ENCODE measurements at regions not wholly inside any gene's neighbourhood (a gene's known extent, or its start where the extent isn't known, plus 50 kb on each side); places are given as distances from the start of the nearest gene placed in this dataset.

GRCh38 chr2:207276858-207277257, 111.1 kb upstream of the KLF7 start:
- H3K36me3 ChIP-seq (ENCODE audit: control insufficient read depth, insufficient read depth, low read length), result no peaks in the 10 kb centered on the region
- no peak overlapping the region for H3K27ac ChIP-seq (ENCODE audit: low read depth, low read length, severe bottlenecking)
- H3K4me1 ChIP-seq (ENCODE audit: control insufficient read depth, insufficient read depth, low read length, poor library complexity, severe bottlenecking), result no peaks in the 10 kb centered on the region
- no peak overlapping the region for H3K4me3 ChIP-seq (ENCODE audit: extremely low read depth, insufficient read depth, low read length, poor library complexity, severe bottlenecking)
- H3K9me3 ChIP-seq (ENCODE audit: control insufficient read depth, low read length), result peaks cover 7% of the 10 kb centered on the region
- WGBS, 2 experiments (ENCODE audit: insufficient coverage in 2 of 2), result 89 to 100% methylated on average over 1 of the region's 3 CpGs

GRCh38 chr2:207279520-207279919, 113.8 kb upstream of the KLF7 start:
- H3K9me3 ChIP-seq (ENCODE audit: control insufficient read depth, low read length), result peaks cover 8% of the 10 kb centered on the region
- no CpG with 5 or more reads among the region's 2 CpGs for WGBS, 2 experiments (ENCODE audit: insufficient coverage in 2 of 2)
- H3K4me3 ChIP-seq (ENCODE audit: extremely low read depth, insufficient read depth, low read length, poor library complexity, severe bottlenecking), result no peak overlapping the region
- H3K27ac ChIP-seq (ENCODE audit: low read depth, low read length, severe bottlenecking), result no peak overlapping the region
- H3K36me3 ChIP-seq (ENCODE audit: control insufficient read depth, insufficient read depth, low read length), result no peaks in the 10 kb centered on the region
- no peaks in the 10 kb centered on the region for H3K4me1 ChIP-seq (ENCODE audit: control insufficient read depth, insufficient read depth, low read length, poor library complexity, severe bottlenecking)

GRCh38 chr2:207281436-207281835, 115.7 kb upstream of the KLF7 start:
- Histone ChIP-seq H3K27ac (ENCODE audit: low read depth, low read length, severe bottlenecking) (no peak overlapping the region), H3K4me1 (ENCODE audit: control insufficient read depth, insufficient read depth, low read length, poor library complexity, severe bottlenecking) (no peaks in the 10 kb centered on the region), H3K4me3 (ENCODE audit: extremely low read depth, insufficient read depth, low read length, poor library complexity, severe bottlenecking) (no peak overlapping the region), H3K9me3 (ENCODE audit: control insufficient read depth, low read length) (peaks cover 8% of the 10 kb centered on the region), H3K36me3 (ENCODE audit: control insufficient read depth, insufficient read depth, low read length) (no peaks in the 10 kb centered on the region)
- 84 to 95% methylated on average over 2 to 3 of the region's 6 CpGs for WGBS, 2 experiments (ENCODE audit: insufficient coverage in 2 of 2)

GRCh38 chr2:207282916-207283315, 117.2 kb upstream of the KLF7 start:
- H3K36me3 ChIP-seq (ENCODE audit: control insufficient read depth, insufficient read depth, low read length), result no peaks in the 10 kb centered on the region
- H3K9me3 ChIP-seq (ENCODE audit: control insufficient read depth, low read length), result peaks cover 8% of the 10 kb centered on the region
- H3K4me1 ChIP-seq (ENCODE audit: control insufficient read depth, insufficient read depth, low read length, poor library complexity, severe bottlenecking), result no peaks in the 10 kb centered on the region
- H3K27ac ChIP-seq (ENCODE audit: low read depth, low read length, severe bottlenecking), result no peak overlapping the region
- no peak overlapping the region for H3K4me3 ChIP-seq (ENCODE audit: extremely low read depth, insufficient read depth, low read length, poor library complexity, severe bottlenecking)

- 80 to 82% methylated on average over 1 of the region's 1 CpG for WGBS, 2 experiments (ENCODE audit: insufficient coverage in 2 of 2)
- Histone ChIP-seq H3K9me3 (ENCODE audit: control insufficient read depth, low read length) (peaks cover 8% of the 10 kb centered on the region), H3K4me1 (ENCODE audit: control insufficient read depth, insufficient read depth, low read length, poor library complexity, severe bottlenecking) (no peaks in the 10 kb centered on the region), H3K27ac (ENCODE audit: low read depth, low read length, severe bottlenecking) (no peak overlapping the region), H3K36me3 (ENCODE audit: control insufficient read depth, insufficient read depth, low read length) (no peaks in the 10 kb centered on the region), H3K4me3 (ENCODE audit: extremely low read depth, insufficient read depth, low read length, poor library complexity, severe bottlenecking) (no peak overlapping the region)
Measured at GRCh38 chr2:207283356-207283755, 117.6 kb upstream of the KLF7 start.

GRCh38 chr2:207284556-207285472, 119.1 kb upstream of the KLF7 start:
- H3K4me3 ChIP-seq (ENCODE audit: extremely low read depth, insufficient read depth, low read length, poor library complexity, severe bottlenecking), result no peak overlapping the region
- no peak overlapping the region for H3K27ac ChIP-seq (ENCODE audit: low read depth, low read length, severe bottlenecking)
- 52 to 88% methylated on average over 2 to 5 of the region's 5 CpGs for WGBS, 2 experiments (ENCODE audit: insufficient coverage in 2 of 2)
- H3K4me1 ChIP-seq (ENCODE audit: control insufficient read depth, insufficient read depth, low read length, poor library complexity, severe bottlenecking), result no peaks in the 10 kb centered on the region
- H3K9me3 ChIP-seq (ENCODE audit: control insufficient read depth, low read length), result peaks cover 8% of the 10 kb centered on the region
- H3K36me3 ChIP-seq (ENCODE audit: control insufficient read depth, insufficient read depth, low read length), result no peaks in the 10 kb centered on the region

- no peak overlapping the region for H3K4me3 ChIP-seq (ENCODE audit: extremely low read depth, insufficient read depth, low read length, poor library complexity, severe bottlenecking)
- no peaks in the 10 kb centered on the region for H3K36me3 ChIP-seq (ENCODE audit: control insufficient read depth, insufficient read depth, low read length)
- 67 to 78% methylated on average over 1 to 2 of the region's 3 CpGs for WGBS, 2 experiments (ENCODE audit: insufficient coverage in 2 of 2)
Measured at GRCh38 chr2:207285473-207285815, 119.7 kb upstream of the KLF7 start.

GRCh38 chr2:207286106-207286505, 120.4 kb upstream of the KLF7 start:
- Histone ChIP-seq H3K27ac (ENCODE audit: low read depth, low read length, severe bottlenecking) (no peak overlapping the region), H3K9me3 (ENCODE audit: control insufficient read depth, low read length) (peaks cover 8% of the 10 kb centered on the region), H3K4me3 (ENCODE audit: extremely low read depth, insufficient read depth, low read length, poor library complexity, severe bottlenecking) (no peak overlapping the region), H3K4me1 (ENCODE audit: control insufficient read depth, insufficient read depth, low read length, poor library complexity, severe bottlenecking) (no peaks in the 10 kb centered on the region), H3K36me3 (ENCODE audit: control insufficient read depth, insufficient read depth, low read length) (no peaks in the 10 kb centered on the region)
- 100% methylated on average over 2 of the region's 2 CpGs for WGBS, 2 experiments (ENCODE audit: insufficient coverage in 2 of 2)

More at GRCh38 chr2:207285473-207285815, 119.7 kb upstream of the KLF7 start:
- Histone ChIP-seq H3K4me1 (ENCODE audit: control insufficient read depth, insufficient read depth, low read length, poor library complexity, severe bottlenecking) (no peaks in the 10 kb centered on the region), H3K27ac (ENCODE audit: low read depth, low read length, severe bottlenecking) (no peak overlapping the region), H3K9me3 (ENCODE audit: control insufficient read depth, low read length) (peaks cover 8% of the 10 kb centered on the region)

- Histone ChIP-seq H3K27ac (ENCODE audit: low read depth, low read length, severe bottlenecking) (no peak overlapping the region), H3K4me3 (ENCODE audit: extremely low read depth, insufficient read depth, low read length, poor library complexity, severe bottlenecking) (no peak overlapping the region), H3K4me1 (ENCODE audit: control insufficient read depth, insufficient read depth, low read length, poor library complexity, severe bottlenecking) (no peaks in the 10 kb centered on the region), H3K36me3 (ENCODE audit: control insufficient read depth, insufficient read depth, low read length) (no peaks in the 10 kb centered on the region), H3K9me3 (ENCODE audit: control insufficient read depth, low read length) (no peaks in the 10 kb centered on the region)
- 22 to 100% methylated on average over 1 to 2 of the region's 4 CpGs for WGBS, 2 experiments (ENCODE audit: insufficient coverage in 2 of 2)
Measured at GRCh38 chr2:207288628-207289027, 122.9 kb upstream of the KLF7 start.

- Histone ChIP-seq H3K9me3 (ENCODE audit: control insufficient read depth, low read length) (no peaks in the 10 kb centered on the region), H3K4me3 (ENCODE audit: extremely low read depth, insufficient read depth, low read length, poor library complexity, severe bottlenecking) (no peak overlapping the region), H3K4me1 (ENCODE audit: control insufficient read depth, insufficient read depth, low read length, poor library complexity, severe bottlenecking) (no peaks in the 10 kb centered on the region), H3K36me3 (ENCODE audit: control insufficient read depth, insufficient read depth, low read length) (no peaks in the 10 kb centered on the region), H3K27ac (ENCODE audit: low read depth, low read length, severe bottlenecking) (no peak overlapping the region)
- 85 to 100% methylated on average over 1 to 2 of the region's 2 CpGs for WGBS, 2 experiments (ENCODE audit: insufficient coverage in 2 of 2)
Measured at GRCh38 chr2:207289295-207290018, 123.7 kb upstream of the KLF7 start.
